ENCODE measurements at regions not wholly inside any gene's neighbourhood (a gene's known extent, or its start where the extent isn't known, plus 50 kb on each side); places are given as distances from the start of the nearest gene placed in this dataset.
"Not testable (repeated sequence)": the region's sequence is repeated elsewhere in the genome, so short reads cannot be mapped to it uniquely, and the experiment has no call there.

DNA sequence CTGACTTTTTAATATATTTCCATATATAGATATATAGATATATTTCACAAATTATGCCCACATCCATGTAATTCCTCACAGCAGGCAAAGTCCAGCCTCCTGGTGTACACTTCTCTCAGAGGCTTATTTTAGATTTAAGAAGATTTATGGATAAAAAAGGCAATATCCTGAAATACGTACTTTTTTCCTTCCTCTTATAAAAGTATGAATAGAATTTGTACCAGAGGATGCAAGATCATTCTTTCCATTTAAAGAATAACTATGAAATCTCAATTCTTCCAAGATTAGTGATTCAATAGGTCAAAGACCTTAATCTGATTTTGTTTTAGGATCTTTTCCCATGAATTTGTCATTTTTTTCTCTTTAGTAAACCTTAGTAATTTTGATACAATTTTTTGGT is 597.9 kb upstream of the TBL1XR1 start (continued):
- TF ChIP-seq, protein P1, sequence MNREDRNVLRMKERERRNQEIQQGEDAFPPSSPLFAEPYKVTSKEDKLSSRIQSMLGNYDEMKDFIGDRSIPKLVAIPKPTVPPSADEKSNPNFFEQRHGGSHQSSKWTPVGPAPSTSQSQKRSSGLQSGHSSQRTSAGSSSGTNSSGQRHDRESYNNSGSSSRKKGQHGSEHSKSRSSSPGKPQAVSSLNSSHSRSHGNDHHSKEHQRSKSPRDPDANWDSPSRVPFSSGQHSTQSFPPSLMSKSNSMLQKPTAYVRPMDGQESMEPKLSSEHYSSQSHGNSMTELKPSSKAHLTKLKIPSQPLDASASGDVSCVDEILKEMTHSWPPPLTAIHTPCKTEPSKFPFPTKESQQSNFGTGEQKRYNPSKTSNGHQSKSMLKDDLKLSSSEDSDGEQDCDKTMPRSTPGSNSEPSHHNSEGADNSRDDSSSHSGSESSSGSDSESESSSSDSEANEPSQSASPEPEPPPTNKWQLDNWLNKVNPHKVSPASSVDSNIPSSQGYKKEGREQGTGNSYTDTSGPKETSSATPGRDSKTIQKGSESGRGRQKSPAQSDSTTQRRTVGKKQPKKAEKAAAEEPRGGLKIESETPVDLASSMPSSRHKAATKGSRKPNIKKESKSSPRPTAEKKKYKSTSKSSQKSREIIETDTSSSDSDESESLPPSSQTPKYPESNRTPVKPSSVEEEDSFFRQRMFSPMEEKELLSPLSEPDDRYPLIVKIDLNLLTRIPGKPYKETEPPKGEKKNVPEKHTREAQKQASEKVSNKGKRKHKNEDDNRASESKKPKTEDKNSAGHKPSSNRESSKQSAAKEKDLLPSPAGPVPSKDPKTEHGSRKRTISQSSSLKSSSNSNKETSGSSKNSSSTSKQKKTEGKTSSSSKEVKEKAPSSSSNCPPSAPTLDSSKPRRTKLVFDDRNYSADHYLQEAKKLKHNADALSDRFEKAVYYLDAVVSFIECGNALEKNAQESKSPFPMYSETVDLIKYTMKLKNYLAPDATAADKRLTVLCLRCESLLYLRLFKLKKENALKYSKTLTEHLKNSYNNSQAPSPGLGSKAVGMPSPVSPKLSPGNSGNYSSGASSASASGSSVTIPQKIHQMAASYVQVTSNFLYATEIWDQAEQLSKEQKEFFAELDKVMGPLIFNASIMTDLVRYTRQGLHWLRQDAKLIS (CRISPR knock-in tag; IDR thresholded peaks at IDR 0.05; ENCODE audit: borderline replicate concordance): no peak

DNA sequence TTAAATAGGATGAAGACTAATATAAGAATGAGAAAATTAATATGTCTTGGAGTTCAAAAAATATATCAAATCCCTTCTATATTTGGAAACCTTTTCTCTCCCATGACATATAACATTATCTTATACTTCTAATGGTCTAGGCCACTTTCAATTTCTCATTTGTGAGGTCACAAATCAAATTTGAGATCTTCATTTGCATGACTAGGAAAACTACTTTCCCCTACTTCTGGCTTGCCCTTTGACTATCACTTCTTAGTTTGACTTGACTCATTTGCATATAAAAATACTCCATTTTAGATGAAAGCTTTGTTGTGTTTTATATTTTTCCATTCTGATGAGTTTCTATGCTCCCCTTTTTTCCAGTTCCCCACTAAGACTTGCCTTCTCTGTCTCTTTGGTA is 598.6 kb upstream of the TBL1XR1 start:
- ChIA-PET POLR2A (no interaction called here), CTCF (no interaction called here)
- Mint-ChIP-seq H3K27me3 (ENCODE audit: low read depth) (no peaks in the 10 kb centered on the region), H3K36me3 (no peaks in the 10 kb centered on the region), H3K4me3 (no peak overlapping the region), H3K9me3 (no peaks in the 10 kb centered on the region), H3K27ac (no peak overlapping the region), H3K4me1 (peaks cover 15% of the 10 kb centered on the region)
- TF ChIP-seq ETV6 (CRISPR knock-in tag; IDR thresholded peaks at IDR 0.05) (no peak), TCF7 (CRISPR knock-in tag; IDR thresholded peaks at IDR 0.05; ENCODE audit: low read depth) (no peak), ZNF416 (CRISPR knock-in tag; IDR thresholded peaks at IDR 0.05) (no peak), GRHL2 (CRISPR knock-in tag; IDR thresholded peaks at IDR 0.05; ENCODE audit: insufficient replicate concordance, severe bottlenecking) (no peak)
- TF ChIP-seq, protein P2, sequence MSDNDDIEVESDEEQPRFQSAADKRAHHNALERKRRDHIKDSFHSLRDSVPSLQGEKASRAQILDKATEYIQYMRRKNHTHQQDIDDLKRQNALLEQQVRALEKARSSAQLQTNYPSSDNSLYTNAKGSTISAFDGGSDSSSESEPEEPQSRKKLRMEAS (CRISPR knock-in tag; IDR thresholded peaks at IDR 0.05): no peak
- TF ChIP-seq, protein P3, sequence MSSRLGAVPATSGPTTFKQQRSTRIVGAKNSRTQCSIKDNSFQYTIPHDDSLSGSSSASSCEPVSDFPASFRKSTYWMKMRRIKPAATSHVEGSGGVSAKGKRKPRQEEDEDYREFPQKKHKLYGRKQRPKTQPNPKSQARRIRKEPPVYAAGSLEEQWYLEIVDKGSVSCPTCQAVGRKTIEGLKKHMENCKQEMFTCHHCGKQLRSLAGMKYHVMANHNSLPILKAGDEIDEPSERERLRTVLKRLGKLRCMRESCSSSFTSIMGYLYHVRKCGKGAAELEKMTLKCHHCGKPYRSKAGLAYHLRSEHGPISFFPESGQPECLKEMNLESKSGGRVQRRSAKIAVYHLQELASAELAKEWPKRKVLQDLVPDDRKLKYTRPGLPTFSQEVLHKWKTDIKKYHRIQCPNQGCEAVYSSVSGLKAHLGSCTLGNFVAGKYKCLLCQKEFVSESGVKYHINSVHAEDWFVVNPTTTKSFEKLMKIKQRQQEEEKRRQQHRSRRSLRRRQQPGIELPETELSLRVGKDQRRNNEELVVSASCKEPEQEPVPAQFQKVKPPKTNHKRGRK (CRISPR knock-in tag; IDR thresholded peaks at IDR 0.05; ENCODE audit: borderline replicate concordance): no peak
- TF ChIP-seq, protein P4, sequence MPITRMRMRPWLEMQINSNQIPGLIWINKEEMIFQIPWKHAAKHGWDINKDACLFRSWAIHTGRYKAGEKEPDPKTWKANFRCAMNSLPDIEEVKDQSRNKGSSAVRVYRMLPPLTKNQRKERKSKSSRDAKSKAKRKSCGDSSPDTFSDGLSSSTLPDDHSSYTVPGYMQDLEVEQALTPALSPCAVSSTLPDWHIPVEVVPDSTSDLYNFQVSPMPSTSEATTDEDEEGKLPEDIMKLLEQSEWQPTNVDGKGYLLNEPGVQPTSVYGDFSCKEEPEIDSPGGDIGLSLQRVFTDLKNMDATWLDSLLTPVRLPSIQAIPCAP (CRISPR knock-in tag; IDR thresholded peaks at IDR 0.05): no peak
- DNase-seq (ENCODE audit: low spot score) (no peak), ATAC-seq (no peak)

DNA sequence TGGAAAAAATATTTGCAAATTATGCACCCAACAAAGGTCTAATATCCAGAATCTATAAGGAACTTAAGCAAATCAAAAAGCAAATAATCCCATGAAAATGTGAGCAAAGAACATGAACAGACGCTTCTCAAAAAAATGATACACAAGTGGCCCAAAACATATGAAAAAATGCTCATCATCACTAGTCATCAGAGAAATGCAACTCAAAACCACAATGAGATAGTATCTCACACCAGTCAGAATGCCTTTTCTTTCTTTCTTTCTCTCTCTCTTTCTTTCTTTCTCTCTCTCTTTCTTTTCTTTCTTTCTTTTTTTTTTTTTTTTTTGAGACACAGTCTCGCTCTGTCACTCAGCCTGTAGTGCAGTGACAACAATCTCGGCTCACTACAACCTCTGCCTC is 602.9 kb upstream of the TBL1XR1 start:
- DNase-seq (ENCODE audit: low spot score); ATAC-seq; H3K9me3 Mint-ChIP-seq; H3K4me3 Mint-ChIP-seq; H3K27ac Mint-ChIP-seq; CTCF ChIA-PET; H3K27me3 Mint-ChIP-seq (ENCODE audit: low read depth); H3K36me3 Mint-ChIP-seq; POLR2A ChIA-PET: not testable (repeated sequence)
- peaks cover 23% of the 10 kb centered on the region for H3K4me1 Mint-ChIP-seq

DNA sequence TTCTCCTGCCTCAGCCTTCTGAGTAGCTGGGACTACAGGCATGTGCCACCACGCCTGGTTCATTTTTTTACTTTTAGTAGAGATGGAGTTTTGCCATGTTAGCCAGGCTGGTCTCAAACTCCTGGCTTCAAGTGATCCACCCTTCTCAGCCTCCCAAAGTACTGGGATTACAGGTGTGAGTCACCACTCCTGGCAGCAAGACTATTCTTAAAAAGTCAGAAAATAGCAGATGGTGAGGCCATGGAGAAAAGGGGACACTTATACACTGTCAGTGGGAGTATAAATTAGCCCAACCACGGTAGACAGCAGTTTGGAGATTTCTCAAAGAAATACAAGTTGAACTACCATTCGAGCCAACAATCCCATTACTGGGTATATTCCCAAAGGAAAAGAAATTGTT is 603.3 kb upstream of the TBL1XR1 start:
- Mint-ChIP-seq H3K9me3 (no peaks in the 10 kb centered on the region), H3K27ac (no peak overlapping the region), H3K4me1 (peaks cover 21% of the 10 kb centered on the region), H3K36me3 (no peaks in the 10 kb centered on the region), H3K4me3 (no peak overlapping the region), H3K27me3 (ENCODE audit: low read depth) (no peaks in the 10 kb centered on the region)
- no peak for DNase-seq (ENCODE audit: low spot score)
- no peak for ATAC-seq
- ChIA-PET CTCF (no interaction called here), POLR2A (no interaction called here)
- TF ChIP-seq, protein P2 (CRISPR knock-in tag; IDR thresholded peaks at IDR 0.05): no peak
- TF ChIP-seq, protein P4 (CRISPR knock-in tag; IDR thresholded peaks at IDR 0.05): no peak
- TF ChIP-seq GTF2I (CRISPR knock-in tag; conservative IDR thresholded peaks at IDR 0.05): no peak
- no peak for TF ChIP-seq NFYB (CRISPR knock-in tag; conservative IDR thresholded peaks at IDR 0.05; ENCODE audit: low read depth)
- no peak for TF ChIP-seq ZNF232 (CRISPR knock-in tag; IDR thresholded peaks at IDR 0.05)
- TF ChIP-seq SMAD4 (CRISPR knock-in tag; IDR thresholded peaks at IDR 0.05): no peak
- TF ChIP-seq, protein P5, sequence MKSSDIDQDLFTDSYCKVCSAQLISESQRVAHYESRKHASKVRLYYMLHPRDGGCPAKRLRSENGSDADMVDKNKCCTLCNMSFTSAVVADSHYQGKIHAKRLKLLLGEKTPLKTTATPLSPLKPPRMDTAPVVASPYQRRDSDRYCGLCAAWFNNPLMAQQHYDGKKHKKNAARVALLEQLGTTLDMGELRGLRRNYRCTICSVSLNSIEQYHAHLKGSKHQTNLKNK (CRISPR knock-in tag; IDR thresholded peaks at IDR 0.05): no peak
- TF ChIP-seq, protein P6, sequence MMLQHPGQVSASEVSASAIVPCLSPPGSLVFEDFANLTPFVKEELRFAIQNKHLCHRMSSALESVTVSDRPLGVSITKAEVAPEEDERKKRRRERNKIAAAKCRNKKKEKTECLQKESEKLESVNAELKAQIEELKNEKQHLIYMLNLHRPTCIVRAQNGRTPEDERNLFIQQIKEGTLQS (CRISPR knock-in tag; conservative IDR thresholded peaks at IDR 0.05): no peak
- TF ChIP-seq ZNF423 (CRISPR knock-in tag; IDR thresholded peaks at IDR 0.05): no peak
- no peak for TF ChIP-seq TEAD1 (CRISPR knock-in tag; IDR thresholded peaks at IDR 0.05)
- TF ChIP-seq, protein P7, sequence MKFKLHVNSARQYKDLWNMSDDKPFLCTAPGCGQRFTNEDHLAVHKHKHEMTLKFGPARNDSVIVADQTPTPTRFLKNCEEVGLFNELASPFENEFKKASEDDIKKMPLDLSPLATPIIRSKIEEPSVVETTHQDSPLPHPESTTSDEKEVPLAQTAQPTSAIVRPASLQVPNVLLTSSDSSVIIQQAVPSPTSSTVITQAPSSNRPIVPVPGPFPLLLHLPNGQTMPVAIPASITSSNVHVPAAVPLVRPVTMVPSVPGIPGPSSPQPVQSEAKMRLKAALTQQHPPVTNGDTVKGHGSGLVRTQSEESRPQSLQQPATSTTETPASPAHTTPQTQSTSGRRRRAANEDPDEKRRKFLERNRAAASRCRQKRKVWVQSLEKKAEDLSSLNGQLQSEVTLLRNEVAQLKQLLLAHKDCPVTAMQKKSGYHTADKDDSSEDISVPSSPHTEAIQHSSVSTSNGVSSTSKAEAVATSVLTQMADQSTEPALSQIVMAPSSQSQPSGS (CRISPR knock-in tag; IDR thresholded peaks at IDR 0.05; ENCODE audit: borderline replicate concordance, low read depth): no peak
- no peak for TF ChIP-seq MYBL2 (CRISPR knock-in tag; IDR thresholded peaks at IDR 0.05)
- no peak for TF ChIP-seq GRHL2 (CRISPR knock-in tag; IDR thresholded peaks at IDR 0.05; ENCODE audit: insufficient replicate concordance, severe bottlenecking)
- TF ChIP-seq ESRRA (CRISPR knock-in tag; IDR thresholded peaks at IDR 0.05; ENCODE audit: borderline replicate concordance): no peak
